ENCODE measurements at regions not wholly inside any gene's neighbourhood (a gene's known extent, or its start where the extent isn't known, plus 50 kb on each side); places are given as distances from the start of the nearest gene placed in this dataset.

GRCh38 chr3:191030929-191031328 is 168.1 kb upstream of the OSTN start:
- Histone ChIP-seq H3K4me2 (ENCODE audit: low read length) (no peak overlapping the region), H3K36me3 (ENCODE audit: insufficient read depth, low read length) (no peaks in the 10 kb centered on the region), H4K20me1 (ENCODE audit: insufficient read depth) (no peaks in the 10 kb centered on the region), H3K9me3 (ENCODE audit: low read length) (no peaks in the 10 kb centered on the region), H3K79me2 (replicated peaks; ENCODE audit: insufficient read depth, low read length) (no peaks in the 10 kb centered on the region), H3K9ac (ENCODE audit: low read length) (no peak overlapping the region), H2AFZ (ENCODE audit: low read depth, low read length) (no peak overlapping the region), H3K27ac (ENCODE audit: low read length) (peak overlapping the region; percentile 20), H3F3A (ENCODE audit: insufficient read depth, low read length, poor library complexity, severe bottlenecking) (no peaks in the 10 kb centered on the region), H3K9me2 (ENCODE audit: insufficient read depth, low read length) (no peaks in the 10 kb centered on the region), H3K27me3 (ENCODE audit: insufficient read depth, low read depth, low read length) (no peaks in the 10 kb centered on the region), H3K4me3 (ENCODE audit: low read length) (no peak overlapping the region)
- TF ChIP-seq SMC3 (conservative IDR thresholded peaks at IDR 0.05; ENCODE audit: poor library complexity) (no peak), RAD21 (conservative IDR thresholded peaks at IDR 0.05) (no peak), POLR2AphosphoS5 (IDR thresholded peaks at IDR 0.05) (peak; percentile 86), EP300 (conservative IDR thresholded peaks at IDR 0.05; ENCODE audit: poor library complexity, severe bottlenecking) (peak; percentile 97), EZH2 (IDR thresholded peaks at IDR 0.05; ENCODE audit: borderline replicate concordance, insufficient read depth, low read length, poor library complexity, severe bottlenecking) (no peak), MXI1 (conservative IDR thresholded peaks at IDR 0.05; ENCODE audit: poor library complexity, severe bottlenecking) (no peak), TAF1 (IDR thresholded peaks at IDR 0.05; ENCODE audit: low read depth) (no peak)
- TF ChIP-seq, protein P1, sequence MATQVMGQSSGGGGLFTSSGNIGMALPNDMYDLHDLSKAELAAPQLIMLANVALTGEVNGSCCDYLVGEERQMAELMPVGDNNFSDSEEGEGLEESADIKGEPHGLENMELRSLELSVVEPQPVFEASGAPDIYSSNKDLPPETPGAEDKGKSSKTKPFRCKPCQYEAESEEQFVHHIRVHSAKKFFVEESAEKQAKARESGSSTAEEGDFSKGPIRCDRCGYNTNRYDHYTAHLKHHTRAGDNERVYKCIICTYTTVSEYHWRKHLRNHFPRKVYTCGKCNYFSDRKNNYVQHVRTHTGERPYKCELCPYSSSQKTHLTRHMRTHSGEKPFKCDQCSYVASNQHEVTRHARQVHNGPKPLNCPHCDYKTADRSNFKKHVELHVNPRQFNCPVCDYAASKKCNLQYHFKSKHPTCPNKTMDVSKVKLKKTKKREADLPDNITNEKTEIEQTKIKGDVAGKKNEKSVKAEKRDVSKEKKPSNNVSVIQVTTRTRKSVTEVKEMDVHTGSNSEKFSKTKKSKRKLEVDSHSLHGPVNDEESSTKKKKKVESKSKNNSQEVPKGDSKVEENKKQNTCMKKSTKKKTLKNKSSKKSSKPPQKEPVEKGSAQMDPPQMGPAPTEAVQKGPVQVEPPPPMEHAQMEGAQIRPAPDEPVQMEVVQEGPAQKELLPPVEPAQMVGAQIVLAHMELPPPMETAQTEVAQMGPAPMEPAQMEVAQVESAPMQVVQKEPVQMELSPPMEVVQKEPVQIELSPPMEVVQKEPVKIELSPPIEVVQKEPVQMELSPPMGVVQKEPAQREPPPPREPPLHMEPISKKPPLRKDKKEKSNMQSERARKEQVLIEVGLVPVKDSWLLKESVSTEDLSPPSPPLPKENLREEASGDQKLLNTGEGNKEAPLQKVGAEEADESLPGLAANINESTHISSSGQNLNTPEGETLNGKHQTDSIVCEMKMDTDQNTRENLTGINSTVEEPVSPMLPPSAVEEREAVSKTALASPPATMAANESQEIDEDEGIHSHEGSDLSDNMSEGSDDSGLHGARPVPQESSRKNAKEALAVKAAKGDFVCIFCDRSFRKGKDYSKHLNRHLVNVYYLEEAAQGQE (IDR thresholded peaks at IDR 0.05; ENCODE audit: borderline replicate concordance) = no peak
- TF ChIP-seq, protein P2, sequence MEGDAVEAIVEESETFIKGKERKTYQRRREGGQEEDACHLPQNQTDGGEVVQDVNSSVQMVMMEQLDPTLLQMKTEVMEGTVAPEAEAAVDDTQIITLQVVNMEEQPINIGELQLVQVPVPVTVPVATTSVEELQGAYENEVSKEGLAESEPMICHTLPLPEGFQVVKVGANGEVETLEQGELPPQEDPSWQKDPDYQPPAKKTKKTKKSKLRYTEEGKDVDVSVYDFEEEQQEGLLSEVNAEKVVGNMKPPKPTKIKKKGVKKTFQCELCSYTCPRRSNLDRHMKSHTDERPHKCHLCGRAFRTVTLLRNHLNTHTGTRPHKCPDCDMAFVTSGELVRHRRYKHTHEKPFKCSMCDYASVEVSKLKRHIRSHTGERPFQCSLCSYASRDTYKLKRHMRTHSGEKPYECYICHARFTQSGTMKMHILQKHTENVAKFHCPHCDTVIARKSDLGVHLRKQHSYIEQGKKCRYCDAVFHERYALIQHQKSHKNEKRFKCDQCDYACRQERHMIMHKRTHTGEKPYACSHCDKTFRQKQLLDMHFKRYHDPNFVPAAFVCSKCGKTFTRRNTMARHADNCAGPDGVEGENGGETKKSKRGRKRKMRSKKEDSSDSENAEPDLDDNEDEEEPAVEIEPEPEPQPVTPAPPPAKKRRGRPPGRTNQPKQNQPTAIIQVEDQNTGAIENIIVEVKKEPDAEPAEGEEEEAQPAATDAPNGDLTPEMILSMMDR (IDR thresholded peaks at IDR 0.05; ENCODE audit: poor library complexity, severe bottlenecking) = no peak

- Histone ChIP-seq H3K36me3 (ENCODE audit: insufficient read depth, low read length) (no peaks in the 10 kb centered on the region), H4K20me1 (ENCODE audit: insufficient read depth) (no peaks in the 10 kb centered on the region), H3K9ac (ENCODE audit: low read length) (no peak overlapping the region), H2AFZ (ENCODE audit: low read depth, low read length) (no peak overlapping the region), H3K79me2 (replicated peaks; ENCODE audit: insufficient read depth, low read length) (no peaks in the 10 kb centered on the region), H3K27me3 (ENCODE audit: insufficient read depth, low read depth, low read length) (no peaks in the 10 kb centered on the region), H3K4me3 (ENCODE audit: low read length) (no peak overlapping the region), H3K9me2 (ENCODE audit: insufficient read depth, low read length) (no peaks in the 10 kb centered on the region), H3K4me2 (ENCODE audit: low read length) (no peak overlapping the region), H3F3A (ENCODE audit: insufficient read depth, low read length, poor library complexity, severe bottlenecking) (no peaks in the 10 kb centered on the region), H3K27ac (ENCODE audit: low read length) (peak overlapping the region; percentile 20), H3K9me3 (ENCODE audit: low read length) (no peaks in the 10 kb centered on the region)
- TF ChIP-seq RAD21 (conservative IDR thresholded peaks at IDR 0.05) = no peak
- no peak for TF ChIP-seq POLR2AphosphoS5 (IDR thresholded peaks at IDR 0.05)
- no peak for TF ChIP-seq MXI1 (conservative IDR thresholded peaks at IDR 0.05; ENCODE audit: poor library complexity, severe bottlenecking)
- no peak for TF ChIP-seq EP300 (conservative IDR thresholded peaks at IDR 0.05; ENCODE audit: poor library complexity, severe bottlenecking)
- TF ChIP-seq EZH2 (IDR thresholded peaks at IDR 0.05; ENCODE audit: borderline replicate concordance, insufficient read depth, low read length, poor library complexity, severe bottlenecking) = no peak
Measured at GRCh38 chr3:191030491-191030890, 168.0 kb upstream of the GMNC start.

Data from neural cell (in vitro differentiated cells).